Hippocampal formation (tissue), 2 donors: ENCODE measurements at regions not wholly inside any gene's neighbourhood (a gene's known extent, or its start where the extent isn't known, plus 50 kb on each side); places are given as distances from the start of the nearest gene placed in this dataset.

Source experiments
- DNase-seq, 2 donors: peaks; one replicate each; lab custom pipeline; 2025; lab: John Stamatoyannopoulos, UW

- no peak for DNase-seq
Observed at GRCh38 chr16:79833559-79833958, 233.0 kb upstream of the MAF start.

- DNase-seq, result no peak
Observed at GRCh38 chr16:79826732-79827475, 226.4 kb upstream of the MAF start.

- no peak for DNase-seq
Observed at GRCh38 chr16:79825002-79825401, 224.5 kb upstream of the MAF start.

GRCh38 chr16:79823639-79824038 lies 223.1 kb upstream of the MAF start:
- DNase-seq, result no peak

- DNase-seq, result no peak
Observed at GRCh38 chr16:79821911-79822310, 221.4 kb upstream of the MAF start.

- no peak for DNase-seq
Observed at GRCh38 chr16:79816081-79816497, 215.6 kb upstream of the MAF start.

GRCh38 chr16:79815049-79815448 lies 214.5 kb upstream of the MAF start:
- DNase-seq, result no peak

- DNase-seq, result no peak
Observed at GRCh38 chr16:79814124-79814523, 213.6 kb upstream of the MAF start.

GRCh38 chr16:79811541-79811940 lies 211.0 kb upstream of the MAF start:
- no peak for DNase-seq

- no peak for DNase-seq
Observed at GRCh38 chr16:79810449-79811189, 210.1 kb upstream of the MAF start.

- DNase-seq, result no peak
Observed at GRCh38 chr16:79809376-79809775, 208.8 kb upstream of the MAF start.

- no peak for DNase-seq
Observed at GRCh38 chr16:79808731-79809130, 208.2 kb upstream of the MAF start.

- no peak for DNase-seq
Observed at GRCh38 chr16:79806757-79807156, 206.2 kb upstream of the MAF start.

GRCh38 chr16:79805621-79806020 lies 205.1 kb upstream of the MAF start:
- DNase-seq, result no peak

- no peak for DNase-seq
Observed at GRCh38 chr16:79801646-79802045, 201.1 kb upstream of the MAF start.

GRCh38 chr16:79800016-79800608 lies 199.6 kb upstream of the MAF start:
- DNase-seq, result no peak

- no peak for DNase-seq
Observed at GRCh38 chr16:79798416-79799053, 198.0 kb upstream of the MAF start.

- DNase-seq, result no peak
Observed at GRCh38 chr16:79797486-79797885, 196.9 kb upstream of the MAF start.

GRCh38 chr16:79795556-79795955 lies 195.0 kb upstream of the MAF start:
- no peak for DNase-seq

GRCh38 chr16:79794941-79795340 lies 194.4 kb upstream of the MAF start:
- DNase-seq, result no peak

- no peak for DNase-seq
Observed at GRCh38 chr16:79792664-79793351, 192.3 kb upstream of the MAF start.

- no peak for DNase-seq
Observed at GRCh38 chr16:79792076-79792475, 191.5 kb upstream of the MAF start.
